AG09319 (cell line): ENCODE measurements at regions not wholly inside any gene's neighbourhood (a gene's known extent, or its start where the extent isn't known, plus 50 kb on each side); places are given as distances from the start of the nearest gene placed in this dataset.

Experiments
- DNase-seq: peaks from one replicate; pipeline ENCODE4 v3.0.0-alpha.2; 2010; ENCODE audit warnings: low read depth; ENCODE audit errors: extremely low read depth
- TF ChIP-seq, protein P1 (sequence below): IDR thresholded peaks from 2 replicates; pipeline ENCODE4 v1.5.1; 2011; ENCODE audit warnings: low read depth, mild to moderate bottlenecking, inconsistent platforms, low read length, moderate library complexity

DNA sequence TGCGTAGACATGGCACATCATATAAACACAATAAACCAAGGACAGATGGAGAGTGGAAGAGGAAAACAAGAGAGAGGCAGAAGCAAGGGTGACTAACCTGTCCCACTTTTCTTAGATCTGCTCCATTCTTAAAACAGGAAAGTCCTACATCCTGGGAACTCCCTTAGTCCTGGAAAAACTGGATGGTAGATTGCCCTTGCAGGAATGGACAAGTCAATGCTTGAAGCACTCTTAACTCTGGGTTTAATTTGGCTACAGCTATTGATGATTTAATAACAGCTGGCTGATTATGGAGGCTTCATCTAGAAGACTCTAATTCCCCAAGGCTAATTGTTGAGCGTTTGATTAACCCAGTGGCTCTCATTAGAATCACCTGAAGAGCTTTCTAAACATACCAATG, 258.8 kb downstream of the MIAT start:
- TF ChIP-seq, protein P1, sequence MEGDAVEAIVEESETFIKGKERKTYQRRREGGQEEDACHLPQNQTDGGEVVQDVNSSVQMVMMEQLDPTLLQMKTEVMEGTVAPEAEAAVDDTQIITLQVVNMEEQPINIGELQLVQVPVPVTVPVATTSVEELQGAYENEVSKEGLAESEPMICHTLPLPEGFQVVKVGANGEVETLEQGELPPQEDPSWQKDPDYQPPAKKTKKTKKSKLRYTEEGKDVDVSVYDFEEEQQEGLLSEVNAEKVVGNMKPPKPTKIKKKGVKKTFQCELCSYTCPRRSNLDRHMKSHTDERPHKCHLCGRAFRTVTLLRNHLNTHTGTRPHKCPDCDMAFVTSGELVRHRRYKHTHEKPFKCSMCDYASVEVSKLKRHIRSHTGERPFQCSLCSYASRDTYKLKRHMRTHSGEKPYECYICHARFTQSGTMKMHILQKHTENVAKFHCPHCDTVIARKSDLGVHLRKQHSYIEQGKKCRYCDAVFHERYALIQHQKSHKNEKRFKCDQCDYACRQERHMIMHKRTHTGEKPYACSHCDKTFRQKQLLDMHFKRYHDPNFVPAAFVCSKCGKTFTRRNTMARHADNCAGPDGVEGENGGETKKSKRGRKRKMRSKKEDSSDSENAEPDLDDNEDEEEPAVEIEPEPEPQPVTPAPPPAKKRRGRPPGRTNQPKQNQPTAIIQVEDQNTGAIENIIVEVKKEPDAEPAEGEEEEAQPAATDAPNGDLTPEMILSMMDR: no peak
- DNase-seq: no peak

DNA sequence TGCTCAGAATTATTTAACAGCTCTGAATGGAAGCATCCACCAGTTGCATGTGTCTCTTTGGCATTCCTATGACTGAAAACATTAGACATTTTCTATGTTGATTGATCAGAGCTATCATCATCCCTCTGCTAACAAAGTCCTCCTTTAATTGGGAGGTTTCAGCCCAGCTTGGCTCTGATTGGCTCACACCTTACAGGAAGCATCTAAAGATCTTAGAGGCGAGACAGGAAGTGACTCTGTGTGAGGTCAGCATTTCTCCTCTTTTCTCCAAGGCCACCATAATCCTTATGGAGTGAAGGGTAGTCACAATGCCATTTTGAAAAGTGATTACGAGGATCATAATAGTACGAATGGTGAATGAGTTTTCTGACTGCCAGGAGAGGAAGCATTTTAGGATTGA, 260.8 kb downstream of the MIAT start:
- DNase-seq: no peak
- TF ChIP-seq, protein P1: no peak

DNA sequence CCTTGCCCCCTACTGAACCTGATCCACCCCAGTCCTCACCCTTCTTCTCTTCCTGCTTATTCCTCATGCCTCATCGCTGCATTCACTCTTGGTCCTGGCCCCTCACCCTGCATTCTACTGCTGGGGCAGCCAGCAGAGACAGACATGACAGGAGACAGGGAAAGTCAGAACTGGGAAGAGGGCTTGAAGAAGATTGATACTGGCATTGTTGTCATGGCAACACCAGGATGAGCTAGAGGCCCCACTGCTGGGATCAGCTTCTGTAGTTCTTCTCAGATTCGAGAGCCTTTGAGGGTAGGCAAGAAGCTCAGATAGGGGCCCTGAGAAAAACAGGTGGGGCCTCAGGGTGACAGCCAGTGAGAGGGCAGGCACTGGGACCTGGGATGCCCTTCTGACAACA, 264.3 kb downstream of the MIAT start:
- no peak for DNase-seq
- TF ChIP-seq, protein P1: no peak

DNA sequence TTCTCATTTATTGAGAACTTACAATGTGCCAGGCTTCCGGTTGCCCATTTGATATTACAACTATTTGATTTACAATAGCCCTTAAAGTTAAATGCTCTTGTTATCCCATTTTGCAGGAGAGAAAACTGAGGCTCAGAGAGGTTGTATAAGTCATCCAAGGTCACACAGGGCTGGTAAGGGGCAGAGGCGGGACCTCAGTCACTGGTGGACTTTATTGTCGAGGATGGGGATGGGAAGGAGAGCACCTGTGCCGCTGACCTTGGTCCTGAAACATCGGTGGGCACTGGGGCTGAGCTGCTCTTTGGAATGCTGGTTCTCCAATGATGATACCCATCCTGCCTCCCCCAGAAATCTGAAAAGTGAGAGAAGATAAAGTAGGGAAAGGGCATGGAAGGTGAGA, 265.4 kb downstream of the MIAT start:
- TF ChIP-seq, protein P1: no peak
- DNase-seq: no peak

DNA sequence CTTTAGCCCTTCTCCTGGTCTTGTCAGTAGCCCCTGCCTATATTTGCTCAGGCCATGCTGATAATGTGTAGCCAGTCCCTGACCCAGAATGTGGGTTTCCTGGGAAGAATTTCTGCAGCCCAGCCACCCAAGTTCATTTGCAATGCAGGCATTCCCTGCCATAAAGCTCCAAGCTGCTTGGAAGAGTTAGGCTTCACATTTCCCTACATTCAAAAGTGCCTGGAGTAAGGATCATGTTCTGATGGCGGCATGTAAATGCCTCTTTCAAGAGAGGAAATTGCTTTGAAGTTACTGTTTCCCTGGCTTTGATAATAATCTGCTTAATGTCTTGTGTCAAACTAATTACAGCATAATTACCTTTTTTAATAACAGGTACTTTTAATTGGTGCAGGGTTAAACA, 266.1 kb downstream of the MIAT start:
- TF ChIP-seq, protein P1: no peak
- DNase-seq: no peak

DNA sequence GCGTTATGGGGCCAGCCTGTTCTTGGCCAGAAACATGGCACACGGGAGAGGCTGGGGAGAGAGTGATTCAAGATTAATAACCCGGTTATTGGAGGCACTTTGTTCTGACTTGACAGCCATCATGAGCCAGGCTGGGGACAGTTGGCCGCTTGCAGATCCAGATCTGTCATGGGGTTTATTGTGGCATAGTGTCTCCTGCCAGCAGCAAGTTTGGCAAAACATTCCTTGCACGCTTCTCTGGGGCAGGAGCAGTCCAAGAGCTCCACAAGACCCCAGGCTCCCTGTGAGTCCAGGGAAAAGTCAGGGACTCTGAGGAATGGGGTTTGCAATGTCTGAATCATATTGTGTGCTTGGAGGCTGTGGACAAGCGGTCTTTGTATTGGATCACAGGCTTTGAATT, 270.4 kb downstream of the MIAT start:
- TF ChIP-seq, protein P1: no peak
- DNase-seq: no peak

DNA sequence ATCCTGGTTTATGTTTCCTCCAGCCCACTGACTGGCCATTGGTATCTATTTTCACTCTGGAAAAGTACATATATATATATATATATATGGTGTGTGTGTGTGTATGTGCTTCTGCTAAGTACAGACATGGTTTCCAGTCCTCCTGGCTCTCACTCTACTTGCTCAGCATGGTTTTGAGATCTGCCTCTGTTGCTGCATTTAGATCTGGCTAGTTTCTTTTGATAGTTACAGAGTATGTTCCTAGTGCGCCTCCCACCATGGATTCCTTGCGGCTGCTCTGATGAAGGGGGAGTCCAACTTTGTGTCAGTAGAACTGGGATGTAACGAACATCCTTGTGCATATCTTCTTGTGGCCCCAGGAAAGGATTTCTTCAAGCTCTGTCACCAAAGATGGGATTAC, 274.1 kb downstream of the MIAT start:
- DNase-seq: no peak
- TF ChIP-seq, protein P1: no peak
